ENCODE measurements at regions not wholly inside any gene's neighbourhood (a gene's known extent, or its start where the extent isn't known, plus 50 kb on each side); places are given as distances from the start of the nearest gene placed in this dataset.

- no peak for DNase-seq (ENCODE audit: extremely low spot score)
- POLR2A ChIA-PET = no interaction called here
- CTCF ChIA-PET = no interaction called here
- TF ChIP-seq, protein P1, sequence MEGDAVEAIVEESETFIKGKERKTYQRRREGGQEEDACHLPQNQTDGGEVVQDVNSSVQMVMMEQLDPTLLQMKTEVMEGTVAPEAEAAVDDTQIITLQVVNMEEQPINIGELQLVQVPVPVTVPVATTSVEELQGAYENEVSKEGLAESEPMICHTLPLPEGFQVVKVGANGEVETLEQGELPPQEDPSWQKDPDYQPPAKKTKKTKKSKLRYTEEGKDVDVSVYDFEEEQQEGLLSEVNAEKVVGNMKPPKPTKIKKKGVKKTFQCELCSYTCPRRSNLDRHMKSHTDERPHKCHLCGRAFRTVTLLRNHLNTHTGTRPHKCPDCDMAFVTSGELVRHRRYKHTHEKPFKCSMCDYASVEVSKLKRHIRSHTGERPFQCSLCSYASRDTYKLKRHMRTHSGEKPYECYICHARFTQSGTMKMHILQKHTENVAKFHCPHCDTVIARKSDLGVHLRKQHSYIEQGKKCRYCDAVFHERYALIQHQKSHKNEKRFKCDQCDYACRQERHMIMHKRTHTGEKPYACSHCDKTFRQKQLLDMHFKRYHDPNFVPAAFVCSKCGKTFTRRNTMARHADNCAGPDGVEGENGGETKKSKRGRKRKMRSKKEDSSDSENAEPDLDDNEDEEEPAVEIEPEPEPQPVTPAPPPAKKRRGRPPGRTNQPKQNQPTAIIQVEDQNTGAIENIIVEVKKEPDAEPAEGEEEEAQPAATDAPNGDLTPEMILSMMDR (IDR thresholded peaks at IDR 0.05; ENCODE audit: control extremely low read depth, extremely low read depth, low read depth, missing control alignments) = no peak
Measured at GRCh38 chr20:60867589-60867988, 384.5 kb upstream of the CDH4 start.

DNA sequence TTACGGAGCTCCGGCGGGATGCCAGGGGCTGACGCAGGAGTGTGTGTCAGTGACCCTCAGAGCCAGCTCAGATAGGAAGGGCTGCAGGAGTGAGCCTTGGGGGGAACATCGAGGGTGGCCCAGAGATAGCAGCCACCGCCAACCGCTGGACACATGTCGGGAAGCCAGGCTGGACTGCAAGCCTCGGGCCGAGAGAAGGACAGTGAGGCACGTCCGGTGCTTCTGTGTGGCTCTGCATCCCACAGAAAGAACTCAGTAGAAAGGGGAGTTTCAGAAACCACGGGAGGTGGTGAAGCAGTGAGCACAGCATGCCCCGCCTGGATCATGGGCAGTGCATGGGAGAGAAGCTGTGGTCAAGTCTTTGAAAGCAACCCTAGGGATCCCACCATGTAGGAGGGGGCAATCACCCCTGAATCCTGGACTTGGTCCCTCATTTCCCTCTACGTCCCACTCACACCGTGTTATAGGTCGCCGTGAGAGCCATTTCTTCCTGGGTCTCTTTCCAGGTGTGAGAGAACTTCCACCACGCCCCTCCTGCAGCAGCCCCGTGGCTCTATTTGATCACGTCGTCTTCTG is 383.7 kb upstream of the CDH4 start:
- ChIA-PET CTCF (no interaction called here), POLR2A (no interaction called here)

GRCh38 chr20:60869087-60869486 is 383.0 kb upstream of the CDH4 start:
- CTCF ChIA-PET = no interaction called here
- POLR2A ChIA-PET = no interaction called here
- TF ChIP-seq, protein P1 (IDR thresholded peaks at IDR 0.05; ENCODE audit: control extremely low read depth, extremely low read depth, low read depth, missing control alignments) = no peak
- no peak for DNase-seq (ENCODE audit: extremely low spot score)

More for the DNA sequence above, 383.7 kb upstream of the CDH4 start:
- TF ChIP-seq, protein P1 (IDR thresholded peaks at IDR 0.05; ENCODE audit: control extremely low read depth, extremely low read depth, low read depth, missing control alignments) = no peak
- no peak for DNase-seq (ENCODE audit: extremely low spot score)

GRCh38 chr20:60869625-60870024 is 382.4 kb upstream of the CDH4 start:
- POLR2A ChIA-PET = no interaction called here
- CTCF ChIA-PET = no interaction called here
- TF ChIP-seq, protein P1 (IDR thresholded peaks at IDR 0.05; ENCODE audit: control extremely low read depth, extremely low read depth, low read depth, missing control alignments) = no peak
- no peak for DNase-seq (ENCODE audit: extremely low spot score)

GRCh38 chr20:60870040-60870439 is 382.0 kb upstream of the CDH4 start:
- no peak for DNase-seq (ENCODE audit: extremely low spot score)
- CTCF ChIA-PET = no interaction called here
- POLR2A ChIA-PET = no interaction called here
- TF ChIP-seq, protein P1 (IDR thresholded peaks at IDR 0.05; ENCODE audit: control extremely low read depth, extremely low read depth, low read depth, missing control alignments) = no peak

DNA sequence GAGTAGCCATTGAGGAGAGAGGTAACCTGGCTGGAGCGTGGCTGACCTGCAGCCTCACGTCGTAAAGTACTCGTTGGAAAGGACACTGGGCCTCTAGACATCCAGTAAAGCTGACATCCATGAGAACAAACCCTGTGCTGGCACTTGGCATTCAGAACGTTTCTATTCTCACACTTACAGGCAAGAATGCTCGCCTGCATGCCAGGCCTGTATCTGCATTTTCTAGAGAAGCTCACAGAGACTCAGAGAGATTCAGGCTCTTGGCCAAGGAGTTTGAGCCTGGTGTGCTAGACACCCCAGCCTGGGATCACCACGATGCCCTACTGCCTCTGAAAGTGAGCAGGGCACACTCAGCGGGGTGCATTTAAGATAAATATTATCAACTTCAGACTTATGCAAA is 379.8 kb upstream of the CDH4 start:
- POLR2A ChIA-PET = no interaction called here
- TF ChIP-seq, protein P1 (IDR thresholded peaks at IDR 0.05; ENCODE audit: control extremely low read depth, extremely low read depth, low read depth, missing control alignments) = no peak
- CTCF ChIA-PET = no interaction called here

More for the DNA sequence above, 379.8 kb upstream of the CDH4 start:
- DNase-seq (ENCODE audit: extremely low spot score) = no peak
